Stimulated activated CD4-positive, alpha-beta T cell treated with anti-CD3 and anti-CD28 coated beads, Interleukin-4, amount 100 ng/mL, for 48 hours (primary cell): ENCODE measurements at regions not wholly inside any gene's neighbourhood (a gene's known extent, or its start where the extent isn't known, plus 50 kb on each side); places are given as distances from the start of the nearest gene placed in this dataset.
"Not testable (repeated sequence)": the region's sequence is repeated elsewhere in the genome, so short reads cannot be mapped to it uniquely, and the experiment has no call there.

Experiments used
- DNase-seq, 2 donors: peaks; one replicate each; pipeline ENCODE4 v3.0.0-alpha.2; 2020; ENCODE audit warnings: low read depth in 2 of 2

DNA sequence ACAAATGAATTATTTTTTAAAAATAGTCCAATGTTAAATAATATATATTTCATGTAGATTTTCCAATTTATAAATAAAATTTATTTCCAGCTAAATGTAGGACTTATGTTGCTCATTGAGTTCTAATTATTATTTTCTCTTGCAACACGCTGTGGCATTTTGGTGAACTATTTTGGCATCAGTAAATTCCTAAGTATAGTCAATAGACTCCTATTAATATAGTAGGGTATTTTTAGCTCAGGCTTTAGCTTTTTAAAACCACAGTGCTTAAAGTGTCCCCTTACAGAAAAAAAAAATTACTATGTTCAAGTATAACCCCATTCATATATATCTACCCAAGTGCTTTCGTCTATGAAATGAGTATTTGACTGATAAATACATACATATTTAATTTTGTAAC, 919.2 kb upstream of the SOX9 start:
- DNase-seq: no peak

DNA sequence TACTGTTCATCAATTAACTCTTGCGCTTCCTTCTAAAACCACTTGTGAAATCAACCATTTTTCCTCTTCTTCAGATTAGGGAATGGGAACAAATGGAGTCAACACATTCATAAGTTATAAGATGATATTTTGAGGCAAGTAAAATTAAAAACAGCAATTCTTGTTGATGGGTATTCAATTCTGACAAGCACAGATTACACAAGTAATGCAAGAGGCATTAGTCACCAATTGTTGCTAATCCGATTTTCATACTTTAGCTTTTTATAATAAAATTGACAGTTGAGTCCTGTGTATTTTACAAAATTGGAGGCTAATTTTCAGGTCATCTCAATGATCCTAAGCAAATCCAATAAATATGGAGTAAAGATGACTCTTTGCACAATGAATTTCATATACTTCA, 918.4 kb upstream of the SOX9 start:
- no peak for DNase-seq

DNA sequence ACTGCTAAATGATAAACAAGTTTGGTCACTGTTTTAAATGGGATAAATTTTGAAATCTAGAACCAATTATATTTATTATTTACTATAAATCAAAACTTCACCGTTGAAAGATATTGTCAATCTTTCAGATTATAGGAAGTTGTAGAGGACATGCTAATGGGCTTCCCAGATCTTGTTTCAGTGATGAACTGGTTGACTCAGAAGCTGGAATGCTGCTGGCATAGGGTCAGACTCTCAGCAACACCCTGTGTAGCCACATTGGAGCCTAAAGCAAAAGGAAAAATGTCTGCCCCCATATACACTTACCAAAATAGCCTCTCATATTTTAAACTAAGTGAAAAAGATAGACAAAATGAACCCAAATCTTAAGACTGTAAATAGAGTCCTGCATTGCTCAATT, 916.9 kb upstream of the SOX9 start:
- no peak for DNase-seq

DNA sequence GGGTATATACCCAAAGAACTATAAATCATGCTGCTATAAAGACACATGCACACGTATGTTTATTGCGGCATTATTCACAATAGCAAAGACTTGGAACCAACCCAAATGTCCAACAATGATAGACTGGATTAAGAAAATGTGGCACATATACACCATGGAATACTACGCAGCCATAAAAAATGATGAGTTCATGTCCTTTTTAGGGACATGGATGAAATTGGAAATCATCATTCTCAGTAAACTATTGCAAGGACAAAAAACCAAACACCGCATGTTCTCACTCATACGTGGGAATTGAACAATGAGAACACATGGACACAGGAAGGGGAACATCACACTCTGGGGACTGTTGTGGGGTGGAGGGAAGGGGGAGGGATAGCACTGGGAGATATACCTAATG, 914.9 kb upstream of the SOX9 start:
- not testable (repeated sequence) for DNase-seq

DNA sequence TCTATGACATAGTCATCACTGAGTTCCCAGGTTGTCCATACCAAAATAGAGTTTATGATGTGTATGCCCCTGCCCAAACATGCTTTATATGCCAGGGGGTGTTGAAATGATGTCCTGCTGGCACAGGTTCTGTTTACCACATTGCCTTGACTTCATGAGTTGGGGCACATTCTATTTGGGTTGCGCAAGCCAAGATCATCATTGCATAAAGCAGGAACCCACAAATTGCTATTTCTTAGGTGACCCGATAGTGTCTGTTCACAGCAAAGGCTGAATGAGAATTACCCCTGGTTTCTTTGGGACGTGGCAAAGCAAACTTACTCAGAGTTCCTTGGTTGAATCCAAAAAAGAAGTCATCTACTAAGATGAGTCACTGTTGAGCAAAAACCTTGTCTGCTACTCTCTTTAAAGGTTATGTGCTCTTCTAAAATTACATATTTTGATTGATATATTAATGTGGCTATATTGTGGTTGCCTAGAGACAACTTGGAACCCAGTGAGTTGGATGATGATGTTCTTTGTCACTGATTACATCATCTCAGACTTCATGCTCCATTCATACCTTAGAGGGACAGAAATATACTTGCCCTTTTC, 912.6 kb upstream of the SOX9 start:
- DNase-seq: no peak

DNA sequence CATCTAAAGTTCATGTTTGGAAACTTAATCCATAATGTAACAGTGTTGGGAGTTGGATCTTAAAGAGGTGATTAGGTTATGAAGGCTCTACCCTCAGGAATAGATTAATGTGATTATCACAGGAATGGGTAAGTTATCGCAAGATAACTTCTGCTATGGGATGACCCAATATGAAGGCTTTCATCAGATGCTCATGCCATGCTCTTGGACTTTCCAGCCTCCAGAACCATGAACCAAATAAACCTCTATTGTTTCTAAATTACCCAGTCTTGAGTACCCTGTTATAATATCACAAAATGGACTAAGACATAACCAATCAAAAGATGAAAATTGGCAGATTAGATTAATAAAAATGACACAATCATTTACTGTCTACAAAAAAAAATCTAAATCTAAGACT, 906.9 kb upstream of the SOX9 start:
- no peak for DNase-seq

DNA sequence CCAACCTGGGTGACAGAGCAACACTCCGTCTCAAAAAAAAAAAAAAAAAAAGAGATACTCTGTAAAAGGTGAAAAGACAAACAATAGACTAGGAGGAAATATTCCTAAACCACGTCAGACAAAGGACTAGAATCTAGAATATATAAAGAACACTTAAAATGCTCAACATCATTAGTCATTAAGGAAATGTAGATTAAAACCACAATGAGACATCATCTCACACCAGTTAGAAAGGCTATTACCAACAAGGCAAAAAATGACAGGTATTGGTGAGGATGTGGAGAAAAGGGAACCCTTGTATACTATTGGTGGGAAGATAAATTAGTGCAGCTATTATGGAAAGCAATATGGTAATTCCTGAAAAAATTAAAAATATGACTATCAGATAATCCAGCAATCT, 903.1 kb upstream of the SOX9 start:
- DNase-seq: no peak

DNA sequence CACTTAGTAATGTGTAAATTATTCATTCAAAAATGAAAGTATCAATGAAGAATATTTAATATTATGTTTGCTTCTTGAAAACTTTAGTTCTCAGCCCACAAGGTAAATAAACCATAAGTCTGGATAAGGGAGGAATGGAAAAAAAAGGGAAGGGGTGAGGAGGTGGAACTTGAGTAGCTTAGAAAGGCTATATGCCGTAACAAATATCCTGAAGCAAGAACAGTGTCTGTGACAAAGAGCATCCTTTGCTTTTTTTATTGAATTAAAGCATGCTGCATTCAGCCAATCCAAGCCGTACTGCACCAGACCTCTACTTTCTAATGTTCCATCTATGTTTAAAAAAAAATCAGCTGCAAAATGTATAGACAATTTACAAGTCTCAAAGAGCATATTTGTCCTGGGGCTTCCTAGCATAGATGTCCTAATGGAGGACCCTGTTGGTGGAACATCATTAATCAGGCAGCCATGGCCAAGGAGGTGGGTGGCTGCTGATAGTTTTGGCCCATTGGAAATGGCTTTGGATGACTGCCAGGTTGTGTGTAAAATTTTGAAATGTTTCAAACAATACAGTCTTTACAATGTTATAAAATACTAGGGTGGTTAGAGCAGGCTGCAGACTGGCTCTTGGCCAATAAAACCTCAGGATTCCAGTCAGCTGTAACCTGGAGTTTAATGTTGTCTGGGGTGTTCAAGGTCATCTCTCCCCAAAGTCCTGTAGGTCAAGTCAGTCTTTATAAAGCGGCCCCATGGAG, 895.8 kb upstream of the SOX9 start:
- no peak for DNase-seq

DNA sequence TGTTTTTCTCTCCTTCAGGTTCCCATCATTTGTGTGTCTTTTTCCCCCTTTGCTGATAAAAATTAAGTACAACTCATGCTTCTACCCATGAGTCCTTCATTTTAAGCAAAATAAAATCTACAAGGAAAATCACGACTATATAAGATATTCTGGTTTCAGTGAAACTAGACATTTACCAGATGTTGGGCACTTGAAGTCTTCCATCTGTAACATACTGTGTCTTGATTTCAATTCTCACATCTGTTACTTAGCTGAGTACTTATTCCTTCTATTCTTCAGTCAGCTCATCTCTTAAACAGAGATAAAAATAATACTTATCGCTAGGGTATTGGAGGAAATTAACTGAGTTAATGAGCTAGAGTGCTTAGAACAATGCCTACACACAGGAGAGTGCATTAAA, 893.0 kb upstream of the SOX9 start:
- DNase-seq: no peak

DNA sequence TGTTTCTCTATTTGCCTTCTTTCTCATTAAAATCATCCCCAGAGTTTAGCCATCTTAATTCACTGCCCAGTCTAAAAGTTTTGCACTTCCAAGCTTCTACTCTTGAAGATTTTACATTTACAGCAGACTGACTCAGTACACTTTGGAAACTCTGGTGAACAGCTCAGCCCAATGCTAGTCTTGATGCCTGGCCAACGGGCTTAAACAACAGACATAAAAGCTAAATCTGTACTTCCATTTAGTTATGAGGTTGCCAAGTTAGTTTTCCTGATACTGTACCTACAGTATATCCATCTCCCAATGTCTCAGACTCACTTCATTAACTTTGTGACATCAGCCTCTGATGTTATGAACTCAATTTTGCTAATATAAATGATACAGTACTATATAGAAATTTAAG, 891.8 kb upstream of the SOX9 start:
- no peak for DNase-seq

DNA sequence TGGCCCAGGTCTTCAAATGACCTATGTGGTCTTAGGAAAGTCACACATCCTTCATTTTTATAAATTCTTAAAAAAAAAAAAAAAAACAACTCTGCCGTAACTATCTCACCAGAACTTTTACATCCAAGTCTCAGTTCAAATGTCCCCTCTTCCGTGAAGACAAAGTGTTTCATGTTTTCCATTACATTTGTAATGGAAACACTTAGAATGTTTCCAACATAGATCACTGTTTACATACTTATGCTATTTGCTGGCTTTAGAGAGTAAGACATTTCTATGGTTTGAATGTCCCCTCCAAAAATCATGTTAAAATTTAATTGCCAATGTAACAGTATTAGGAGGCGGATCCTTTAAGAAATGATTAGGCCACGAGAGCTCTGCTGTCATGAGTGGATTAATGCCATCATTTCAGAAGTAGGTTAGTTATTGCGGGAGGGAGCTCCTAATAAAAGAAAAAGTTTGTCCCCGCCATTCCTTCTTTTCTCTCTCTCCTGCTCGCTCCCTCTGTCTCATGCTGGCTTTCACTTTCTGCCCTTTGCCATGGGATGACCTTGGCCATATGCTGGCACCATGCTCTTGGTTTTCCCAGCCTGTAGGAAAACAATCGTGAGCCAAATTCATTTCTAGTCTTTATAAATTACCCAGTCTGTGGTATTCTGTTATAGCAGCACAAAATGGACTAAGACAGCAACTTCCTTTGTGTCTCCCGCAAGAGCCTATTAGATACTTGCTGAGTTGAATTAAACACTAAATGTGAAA, 887.8 kb upstream of the SOX9 start:
- DNase-seq: no peak

DNA sequence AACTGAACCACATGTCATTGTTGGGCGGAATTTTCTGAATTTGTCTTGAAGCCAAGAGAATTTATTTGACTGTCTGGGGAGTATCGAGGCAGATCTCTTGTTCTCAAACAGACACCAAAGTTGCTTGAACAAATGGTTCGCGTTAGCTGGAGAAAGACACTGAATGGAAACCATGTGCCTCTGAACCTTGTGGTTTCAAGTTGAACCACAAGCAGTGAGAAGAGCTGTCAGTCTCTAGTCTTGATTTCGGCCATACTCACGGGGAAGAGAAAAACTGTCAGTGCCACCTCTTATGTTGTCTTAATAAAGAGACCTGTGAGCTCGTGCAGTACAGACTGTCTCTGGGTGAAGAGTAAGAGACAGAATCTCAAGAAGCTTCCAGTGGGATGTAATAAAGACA, 886.5 kb upstream of the SOX9 start:
- no peak for DNase-seq

DNA sequence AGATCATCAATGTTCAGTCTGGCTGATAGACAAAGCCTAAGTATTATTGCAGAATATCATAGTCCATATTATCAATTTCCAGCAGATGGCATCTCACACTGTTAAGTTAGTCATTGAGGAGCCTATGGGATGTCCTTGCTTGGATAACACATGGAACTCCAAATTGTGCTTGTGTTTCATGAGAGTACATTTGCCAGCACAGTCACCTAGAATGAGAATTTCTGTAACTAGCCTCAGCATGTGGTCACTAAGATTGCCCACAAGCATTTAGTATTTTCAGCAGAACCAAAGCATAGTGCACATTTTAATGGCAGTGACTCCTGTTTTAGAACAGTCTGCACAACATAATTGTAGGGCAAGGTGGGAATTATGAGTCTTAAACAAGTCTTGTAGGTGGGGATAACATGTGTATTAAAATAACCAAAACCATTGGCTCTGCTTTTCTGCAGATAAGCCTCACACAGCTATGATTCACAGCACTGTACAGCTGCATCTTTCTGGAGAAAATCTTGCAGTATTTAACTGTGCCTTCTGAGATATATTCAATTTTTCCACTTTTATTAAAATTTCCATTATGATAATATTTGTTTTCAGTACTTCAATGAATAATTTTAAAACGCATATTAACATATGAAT, 882.8 kb upstream of the SOX9 start:
- DNase-seq: no peak

DNA sequence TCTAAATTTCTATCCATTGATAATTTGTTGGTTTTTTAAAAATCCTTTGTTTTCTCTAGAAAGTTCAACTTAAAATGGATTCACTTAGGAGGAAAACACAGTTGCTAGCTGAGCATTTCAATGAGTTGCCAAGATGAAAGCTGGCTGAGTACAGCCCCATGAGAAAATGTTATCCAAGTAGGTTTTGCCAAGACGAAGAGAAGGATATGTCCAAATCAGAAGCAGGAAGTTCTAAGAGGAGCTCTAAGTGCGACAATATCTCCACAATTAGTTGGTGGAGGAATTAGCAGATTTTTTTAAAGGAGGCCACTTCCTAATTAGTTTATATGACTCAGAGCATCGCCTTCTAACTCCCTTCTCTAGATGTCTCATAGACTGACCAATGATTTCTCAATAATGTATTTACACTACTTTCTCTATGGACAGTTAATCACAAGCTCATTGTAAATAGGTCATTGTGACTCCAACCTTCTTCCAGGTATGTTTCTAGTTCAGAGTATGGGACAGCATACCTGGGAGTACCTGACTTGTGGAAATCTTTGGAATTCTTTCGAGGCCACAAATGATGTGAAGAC, 873.3 kb upstream of the SOX9 start:
- no peak for DNase-seq

DNA sequence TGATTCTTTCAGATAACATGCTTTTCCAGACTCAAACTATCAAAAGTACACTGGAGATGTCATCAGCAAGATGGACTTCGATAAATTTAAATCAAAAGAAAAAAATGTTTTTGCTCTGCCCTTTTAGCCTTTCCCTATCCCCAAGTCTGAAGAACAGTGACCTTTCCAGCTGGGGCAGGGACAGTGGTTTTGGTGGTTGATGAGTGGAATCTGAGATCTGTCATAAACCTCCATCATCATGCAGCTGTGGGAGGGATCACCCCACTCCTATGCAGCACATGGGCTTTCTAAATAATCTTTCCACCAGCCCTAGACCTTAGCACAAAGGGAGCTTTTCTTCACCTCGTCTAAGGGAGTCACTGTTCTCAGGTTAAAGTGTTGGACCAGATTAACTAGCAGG, 869.5 kb upstream of the SOX9 start:
- DNase-seq: no peak

DNA sequence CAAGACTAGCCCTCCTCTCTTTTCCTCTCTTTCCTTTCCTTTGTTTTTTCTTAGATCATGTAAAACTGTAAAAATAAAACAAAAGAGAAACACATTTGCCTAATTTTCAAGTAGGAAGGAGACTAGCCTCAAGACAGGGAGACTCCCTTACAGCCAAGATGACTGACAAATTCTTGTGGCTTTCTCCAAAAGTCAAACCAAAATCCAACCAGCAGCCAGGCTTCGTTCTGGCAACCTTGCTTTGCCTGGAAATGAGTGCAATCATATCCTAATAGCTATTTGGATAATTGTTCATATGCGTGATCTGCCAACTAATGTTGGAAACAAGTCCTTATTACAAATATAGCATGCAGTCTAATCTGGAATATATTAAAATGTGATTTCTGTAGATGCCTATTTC, 868.9 kb upstream of the SOX9 start:
- DNase-seq: no peak

DNA sequence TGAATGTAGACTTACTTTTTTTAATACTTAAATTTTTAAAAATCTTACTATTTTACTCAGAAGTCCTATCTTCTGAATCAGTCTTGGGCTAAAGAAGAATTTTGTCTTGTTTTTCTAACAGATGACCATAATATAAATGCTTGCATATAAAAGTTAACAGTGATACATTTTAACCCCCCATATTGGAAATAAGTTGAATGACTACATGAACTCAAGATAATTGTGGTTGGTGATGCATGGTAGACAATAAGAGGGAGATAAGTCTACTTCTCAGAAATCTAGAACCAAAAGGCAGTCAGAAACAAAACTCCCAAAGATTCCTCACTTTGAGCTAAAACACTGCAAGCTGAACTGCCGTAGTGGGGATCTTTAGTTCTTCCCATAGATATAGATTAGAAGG, 868.4 kb upstream of the SOX9 start:
- DNase-seq: no peak

DNA sequence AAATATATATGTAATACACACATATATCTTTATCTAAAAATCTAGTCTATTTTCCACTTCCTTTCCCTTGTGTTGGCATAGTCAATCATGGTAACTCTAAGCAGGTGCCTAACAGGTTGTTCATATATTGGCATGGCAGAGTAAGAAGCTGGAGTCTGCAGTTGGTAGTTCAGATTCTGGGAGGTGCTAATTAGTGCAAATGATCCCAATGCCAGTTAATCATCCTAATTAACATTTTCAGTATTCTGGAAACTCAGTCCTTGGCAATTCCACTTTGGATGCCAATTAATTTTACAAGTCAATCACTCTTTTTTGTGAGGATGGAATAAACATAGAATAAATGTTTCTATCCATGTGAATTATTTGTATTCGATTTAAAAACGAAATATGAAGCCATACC, 863.7 kb upstream of the SOX9 start:
- no peak for DNase-seq

DNA sequence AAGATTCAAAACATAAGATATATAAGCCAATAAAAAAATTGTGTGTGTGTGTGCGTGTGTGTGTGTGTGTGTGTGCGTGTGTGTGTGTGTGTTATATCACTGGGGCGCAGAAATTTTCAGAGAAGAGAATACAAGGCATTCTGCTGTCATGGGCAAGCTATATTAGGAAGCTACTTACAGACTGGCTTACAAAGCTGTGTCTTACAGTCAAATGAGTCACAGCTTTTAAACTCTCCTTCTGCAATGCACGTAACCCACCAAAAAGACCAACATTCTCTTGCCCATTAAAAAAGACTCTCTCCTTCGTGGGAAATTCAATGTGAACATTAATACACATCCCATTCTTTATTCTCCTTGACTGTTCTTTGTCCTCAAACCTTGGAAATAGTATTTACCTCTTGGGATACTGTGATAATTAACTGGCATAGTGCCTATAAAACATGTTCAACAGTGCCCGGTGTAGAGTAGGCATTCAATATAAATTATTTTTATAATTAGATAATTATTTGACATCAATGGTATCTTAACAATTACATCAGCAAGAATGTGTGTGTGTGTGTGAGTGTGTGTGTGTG, 860.4 kb upstream of the SOX9 start:
- DNase-seq: no peak

DNA sequence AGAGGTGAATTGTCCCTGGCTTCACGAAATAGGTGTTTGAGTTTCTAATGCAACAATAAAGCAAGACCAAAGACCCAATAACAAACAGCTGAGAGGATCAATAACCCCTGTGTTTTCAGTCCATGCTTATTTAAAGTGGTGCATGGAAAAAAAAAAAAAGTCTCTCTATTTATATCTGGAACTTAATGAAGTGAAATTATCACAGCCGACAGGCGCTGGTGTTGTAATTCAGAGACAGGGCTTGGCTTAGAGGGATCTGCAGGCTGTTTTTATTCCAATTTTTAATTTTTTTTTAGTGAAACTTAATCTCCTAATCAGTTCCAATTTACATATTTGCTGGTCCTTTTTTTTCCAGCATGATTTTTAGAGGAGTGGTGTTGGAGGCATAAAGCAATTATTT, 858.2 kb upstream of the SOX9 start:
- no peak for DNase-seq

DNA sequence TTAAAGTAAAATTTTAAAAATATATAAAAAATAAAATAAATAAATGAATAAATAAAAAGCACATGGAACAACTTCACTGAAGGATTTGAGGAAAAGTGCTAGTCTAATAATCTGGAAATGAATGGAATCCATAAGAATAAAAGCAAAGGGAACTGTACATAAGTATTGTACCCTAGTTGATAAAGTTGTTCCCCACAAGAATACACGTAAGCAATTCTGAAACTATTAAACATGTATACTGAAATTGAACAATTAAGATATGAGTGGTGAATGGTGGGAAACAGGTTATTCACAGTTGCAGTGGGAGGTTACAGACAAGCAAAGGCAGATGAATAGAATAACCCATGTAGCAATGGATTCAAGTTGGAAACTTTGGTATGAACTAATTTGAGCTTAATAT, 853.2 kb upstream of the SOX9 start:
- no peak for DNase-seq

DNA sequence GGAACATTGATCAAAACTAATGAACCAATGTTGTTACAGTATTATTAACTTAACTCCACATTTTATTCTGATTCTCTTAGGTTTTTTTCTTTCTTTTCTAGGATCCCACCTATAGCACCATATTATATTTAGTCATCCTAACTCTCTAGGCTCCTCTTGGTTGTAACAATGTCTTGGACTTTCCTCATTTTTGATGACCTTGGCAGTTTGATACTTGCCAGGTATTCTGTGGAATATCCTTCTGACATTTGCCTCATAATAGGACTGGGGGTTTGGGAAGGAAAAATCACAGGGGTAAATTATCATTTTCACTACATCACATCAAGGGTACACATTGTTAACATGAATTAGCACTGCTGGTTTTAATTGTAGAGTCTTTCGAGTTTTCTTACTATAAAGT, 851.6 kb upstream of the SOX9 start:
- DNase-seq: no peak
